Pancreas (tissue), 10 donors: ENCODE measurements at regions not wholly inside any gene's neighbourhood (a gene's known extent, or its start where the extent isn't known, plus 50 kb on each side); places are given as distances from the start of the nearest gene placed in this dataset.

Experiments
- ATAC-seq, 4 donors: fragments of 200-7000 bp; cut with Tn5 transposase; one replicate each; pipeline versions ENCODE4 v1.8.0 to v1.9.1; 2020; ENCODE audit warnings: mild to moderate bottlenecking in 4 of 4, moderate library complexity in 4 of 4
- DNase-seq, 6 donors: peaks; one replicate each; pipeline ENCODE4 v3.0.0-alpha.2; 2020
- FAIRE-seq: peaks from 2 replicates; lab custom pipeline; 2012; peaks lifted over from hg19 to GRCh38; lab: Jason Lieb, UNC
- H3K27ac ChIP-seq, 4 donors: fragments of 200-600 bp; sonication (generic); 1 replicate in 3 of 4; 2 replicates in 1 of 4; pipeline versions ENCODE4 v1.5.0 to v1.8.0; 2020
- H3K27me3 ChIP-seq, 4 donors: fragments of 200-600 bp; one replicate each; pipeline ENCODE4 v1.8.0; 2021
- H3K36me3 ChIP-seq, 3 donors: fragments of 200-600 bp; sonication (generic) in 1 of 3; one replicate each; pipeline versions ENCODE4 v1.5.0 to v1.8.0; 2020 to 2021
- H3K4me1 ChIP-seq, 3 donors: fragments of 200-600 bp; one replicate each; pipeline ENCODE4 v1.8.0; 2021
- H3K4me3 ChIP-seq, 4 donors: fragments of 200-600 bp; sonication (generic) in 2 of 4; one replicate each; pipeline versions ENCODE4 v1.5.0 to v1.8.0; 2020 to 2021
- H3K9me3 ChIP-seq, 4 donors: fragments of 200-600 bp; one replicate each; pipeline ENCODE4 v1.8.0; 2021
- CTCF ChIP-seq, 4 donors: fragments of 200-600 bp; sonication (generic) in 3 of 4; IDR thresholded peaks; one replicate each; pipeline versions ENCODE4 v1.5.0 to v1.8.0; 2021; ENCODE audit warnings: antibody characterized with exemption in 4 of 4
- WGBS, 2 donors: extraction: QIAGEN DNeasy Blood & Tissue Kit; methylation state at CpG; one replicate each; pipeline ENCODE4 v1.1.7; 2013; 5-methylcytosine and 5-hydroxymethylcytosine counted together
- intact Hi-C, 3 donors: fragments of 100-400 bp; cut with DNase I; formaldehyde crosslinking; loops; one replicate each; pipeline versions ENCODE4 v1.11.1 to v1.14.2; 2022
- donor health status: healthy with polysubstance abuse.
- donor health status: DM: no; HTN: no; CAD: no; lungs with moderate emphysema.
- donor health status: DM: no; HTN: no; CAD: no.
- donor health status: control.
- donor health status: control.
- donor health status: Bipolar disorder and iron deficiency.
- donor health status: DM: yes; HTN: yes; CAD: no.
- donor health status: DM: no; HTN: no; CAD: no.
- donor health status: DM: no; HTN: no; CAD: no.
- donor health status: DM: yes; HTN: yes; CAD: no.

GRCh38 chr17:79388556-79389295 is 222.1 kb downstream of the RBFOX3 start:
- H3K36me3 ChIP-seq: no peaks in the 10 kb centered on the region
- H3K4me3 ChIP-seq: no peak overlapping the region
- peak; percentile 47 to 62 (median 55) for TF ChIP-seq CTCF (IDR thresholded peaks at IDR 0.05)
- intact Hi-C loops: loop anchor here in 2 of 3 donors (2.0 to 5.0 kb wide), 2 partner anchors 301 to 302 kb away; no protein-coding TSS in a partner anchor
- H3K27me3 ChIP-seq: peaks cover 0 to 29% (median 5%) of the 10 kb centered on the region in 4 donors
- WGBS, 2 donors: 35 to 39% methylated on average over 28 of the region's 28 CpGs
- no peak overlapping the region for H3K27ac ChIP-seq
- peak; percentile 68 to 87 (median 86) for ATAC-seq
- H3K4me1 ChIP-seq: no peaks in the 10 kb centered on the region
- H3K9me3 ChIP-seq: no peaks in the 10 kb centered on the region
- FAIRE-seq: no peak
- peak; percentile 56 to 91 (median 73) for DNase-seq

GRCh38 chr17:79387783-79388182 is 223.1 kb downstream of the RBFOX3 start:
- Histone ChIP-seq H3K4me1 (no peaks in the 10 kb centered on the region), H3K4me3 (no peak overlapping the region), H3K36me3 (no peaks in the 10 kb centered on the region), H3K27me3 (peaks cover 0 to 24% (median 5%) of the 10 kb centered on the region in 4 donors), H3K27ac (no peak overlapping the region), H3K9me3 (no peaks in the 10 kb centered on the region)
- TF ChIP-seq CTCF (IDR thresholded peaks at IDR 0.05): no peak
- no peak for DNase-seq
- FAIRE-seq: no peak
- 43 to 56% methylated on average over 6 of the region's 6 CpGs for WGBS, 2 donors
- intact Hi-C loops: loop anchor here in 2 of 3 donors (2.0 to 5.0 kb wide), 2 partner anchors 300 to 301 kb away; no protein-coding TSS in a partner anchor
- no peak for ATAC-seq

- H3K27me3 ChIP-seq: peaks cover 0 to 12% (median 4%) of the 10 kb centered on the region in 4 donors
- ATAC-seq (no peak), FAIRE-seq (no peak), DNase-seq (no peak)
- TF ChIP-seq CTCF (IDR thresholded peaks at IDR 0.05): no peak
- H3K4me1 ChIP-seq: no peaks in the 10 kb centered on the region
- intact Hi-C loops: loop anchor here in 1 of 3 donors (5.0 kb wide), 1 partner anchor 299 kb away; no protein-coding TSS in a partner anchor
- H3K9me3 ChIP-seq: no peaks in the 10 kb centered on the region
- WGBS, 2 donors: 69 to 80% methylated on average over 5 of the region's 5 CpGs
- H3K36me3 ChIP-seq: no peaks in the 10 kb centered on the region
- no peak overlapping the region for H3K27ac ChIP-seq
- no peak overlapping the region for H3K4me3 ChIP-seq
Observed at GRCh38 chr17:79385962-79386563, 224.8 kb downstream of the RBFOX3 start.

GRCh38 chr17:79382313-79382712 is 228.5 kb downstream of the RBFOX3 start:
- Histone ChIP-seq H3K4me3 (no peak overlapping the region), H3K27me3 (no peaks in the 10 kb centered on the region), H3K9me3 (no peaks in the 10 kb centered on the region), H3K36me3 (no peaks in the 10 kb centered on the region), H3K4me1 (no peaks in the 10 kb centered on the region), H3K27ac (no peak overlapping the region)
- 56 to 62% methylated on average over 9 of the region's 9 CpGs for WGBS, 2 donors
- DNase-seq (no peak), ATAC-seq (no peak), FAIRE-seq (no peak)
- no peak for TF ChIP-seq CTCF (IDR thresholded peaks at IDR 0.05)
- intact Hi-C loops: no loop called here
